Liver (tissue), 3 donors: ENCODE measurements at regions not wholly inside any gene's neighbourhood (a gene's known extent, or its start where the extent isn't known, plus 50 kb on each side); places are given as distances from the start of the nearest gene placed in this dataset.

ENCODE experiments used
- CTCF ChIP-seq: fragments of 150-350 bp; IDR thresholded peaks from 2 replicates; pipeline ENCODE4 v1.5.1; 2017; ENCODE audit warnings: improper control_type of control experiment, low read depth, low read length; ENCODE audit not compliant: missing input control
- EGR1 ChIP-seq, 2 donors: IDR thresholded peaks; 2 replicates each; pipeline ENCODE4 v1.6.1; 2016 to 2018; ENCODE audit warnings: antibody characterized with exemption in 2 of 2, low read depth in 2 of 2
- FOXA2 ChIP-seq: IDR thresholded peaks from 2 replicates; pipeline ENCODE4 v1.6.1; 2016; ENCODE audit warnings: antibody characterized with exemption
- GABPA ChIP-seq, 2 donors: IDR thresholded peaks in 1 of 2; conservative IDR thresholded peaks in 1 of 2; 2 replicates each; pipeline ENCODE4 v1.6.1; 2016; ENCODE audit warnings: antibody characterized with exemption in 2 of 2, mild to moderate bottlenecking in 1 of 2, moderate library complexity in 1 of 2
- JUND ChIP-seq, 2 donors: IDR thresholded peaks; 2 replicates each; pipeline ENCODE4 v1.6.1; 2016; ENCODE audit warnings: antibody characterized with exemption in 2 of 2
- MAX ChIP-seq: IDR thresholded peaks from 2 replicates; pipeline ENCODE4 v1.6.1; 2016; ENCODE audit warnings: antibody characterized with exemption
- NR2F2 ChIP-seq: IDR thresholded peaks from 2 replicates; pipeline ENCODE4 v1.6.1; 2016; ENCODE audit warnings: antibody characterized with exemption
- RAD21 ChIP-seq, 2 donors: IDR thresholded peaks; 2 replicates each; pipeline ENCODE4 v1.6.1; 2016; ENCODE audit warnings: antibody characterized with exemption in 2 of 2, mild to moderate bottlenecking in 2 of 2
- REST ChIP-seq: IDR thresholded peaks from 2 replicates; pipeline ENCODE4 v1.6.1; 2016; ENCODE audit warnings: antibody characterized with exemption, mild to moderate bottlenecking
- ZBTB33 ChIP-seq: IDR thresholded peaks from 2 replicates; pipeline ENCODE4 v1.6.1; 2016; ENCODE audit warnings: antibody characterized with exemption
- donor health status: healthy.
- donor health status: healthy.

- no peak for TF ChIP-seq RAD21 (IDR thresholded peaks at IDR 0.05)
- TF ChIP-seq NR2F2, result no peak
- no peak for TF ChIP-seq CTCF
- no peak for TF ChIP-seq EGR1 (IDR thresholded peaks at IDR 0.05; ENCODE audit: low read depth in 2 of 2)
- no peak for TF ChIP-seq REST
- no peak for TF ChIP-seq MAX
- TF ChIP-seq ZBTB33, result no peak
- no peak for TF ChIP-seq FOXA2
- no peak for TF ChIP-seq JUND (IDR thresholded peaks at IDR 0.05)
- TF ChIP-seq GABPA (IDR thresholded peaks at IDR 0.05 in 1 of 2, conservative IDR thresholded peaks at IDR 0.05 in 1 of 2), result no peak
Observed at GRCh38 chr2:15803543-15804245, 136.7 kb upstream of the MYCN start.
